OCI-LY7 (cell line): ENCODE measurements at regions not wholly inside any gene's neighbourhood (a gene's known extent, or its start where the extent isn't known, plus 50 kb on each side); places are given as distances from the start of the nearest gene placed in this dataset.
A peak's percentile ranks its signal among the peaks of the same experiment; 100 is the strongest.

Experiments
- BruUV-seq: library from RNA; stranded (reverse); fragments of 400-500 nt; replicated peaks from 2 replicates; lab custom pipeline; 2021; lab: Mats Ljungman, UMichigan
- CTCF ChIA-PET: fragments of 300-600 bp; sonication (Branson Sonifier 250); formaldehyde crosslinking; loops from one replicate; lab custom pipeline; 2022; ENCODE audit warnings: antibody characterized with exemption; ENCODE audit not compliant: unreplicated experiment; lab: Charles Lee
- POLR2A ChIA-PET: fragments of 300-600 bp; sonication (Branson Sonifier 250); formaldehyde crosslinking; loops from one replicate; lab custom pipeline; 2022; ENCODE audit warnings: antibody characterized with exemption; lab: Charles Lee
- DNase-seq: peaks from one replicate; pipeline ENCODE4 v3.0.0-alpha.2; 2015; ENCODE audit warnings: low spot score
- H2AFZ ChIP-seq: fragments of 200-600 bp; sonication (generic), shearing (Covaris generic); 2 replicates; pipeline ENCODE4 v1.6.1; 2014; ENCODE audit warnings: mild to moderate bottlenecking, antibody characterized with exemption, low read length, moderate library complexity
- H3K27ac ChIP-seq: fragments of 200-600 bp; sonication (generic); 2 replicates; pipeline ENCODE4 v1.5.1; 2014; ENCODE audit warnings: mixed run types, low read depth, mild to moderate bottlenecking, moderate library complexity, low read length, inconsistent platforms; ENCODE audit not compliant: poor library complexity, severe bottlenecking
- H3K36me3 ChIP-seq: fragments of 200-600 bp; sonication (generic); 2 replicates; pipeline ENCODE4 v1.6.1; 2014; ENCODE audit warnings: mild to moderate bottlenecking, antibody characterized with exemption, low read length, moderate library complexity, mixed read lengths; ENCODE audit not compliant: insufficient read depth
- H3K4me1 ChIP-seq: fragments of 200-600 bp; sonication (generic); 2 replicates; pipeline ENCODE4 v1.5.1; 2014; ENCODE audit warnings: mild to moderate bottlenecking, low read length; ENCODE audit not compliant: insufficient read depth, poor library complexity, severe bottlenecking
- H3K4me2 ChIP-seq: fragments of 200-600 bp; sonication (generic); 2 replicates; pipeline ENCODE4 v1.6.1; 2014; ENCODE audit warnings: mild to moderate bottlenecking, low read length
- H3K4me3 ChIP-seq: fragments of 200-600 bp; sonication (generic); 2 replicates; pipeline ENCODE4 v1.5.1; 2014; ENCODE audit warnings: mild to moderate bottlenecking, low read depth, low read length; ENCODE audit not compliant: poor library complexity, severe bottlenecking
- H3K79me2 ChIP-seq: fragments of 200-600 bp; sonication (generic); 2 replicates; pipeline ENCODE4 v1.6.1; 2016; ENCODE audit warnings: low read depth, mild to moderate bottlenecking, low read length, moderate library complexity, mixed read lengths; ENCODE audit not compliant: insufficient read depth
- H3K9me2 ChIP-seq: fragments of 200-600 bp; sonication (generic); 2 replicates; pipeline ENCODE4 v1.6.1; 2016; ENCODE audit warnings: mild to moderate bottlenecking, low read length, mixed read lengths; ENCODE audit not compliant: insufficient read depth
- H3K9me3 ChIP-seq: fragments of 200-600 bp; sonication (generic); 2 replicates; pipeline ENCODE4 v1.6.1; 2014; ENCODE audit warnings: mild to moderate bottlenecking, mixed run types, low read length, mixed read lengths
- H4K20me1 ChIP-seq: fragments of 200-600 bp; sonication (generic); 2 replicates; pipeline ENCODE4 v1.6.1; 2014; ENCODE audit warnings: mild to moderate bottlenecking, antibody characterized with exemption, low read length, moderate library complexity, mixed read lengths; ENCODE audit not compliant: insufficient read depth
- CTCF ChIP-seq: fragments of 200-600 bp; sonication (generic); conservative IDR thresholded peaks from 2 replicates; pipeline ENCODE4 v1.5.1; 2014; ENCODE audit warnings: mild to moderate bottlenecking, antibody characterized with exemption, low read length, moderate library complexity, mixed read lengths
- EZH2phosphoT487 ChIP-seq: fragments of 200-600 bp; sonication (generic); IDR thresholded peaks from 2 replicates; pipeline ENCODE4 v1.6.1; 2018; ENCODE audit warnings: low read depth, borderline replicate concordance, mild to moderate bottlenecking, mixed run types, antibody characterized with exemption, low read length, moderate library complexity, mixed read lengths
- intact Hi-C: fragments of 100-400 bp; cut with micrococcal nuclease; formaldehyde crosslinking; loops from one replicate; pipeline ENCODE4 v1.10.0; 2022; ENCODE audit not compliant: unreplicated experiment

DNA sequence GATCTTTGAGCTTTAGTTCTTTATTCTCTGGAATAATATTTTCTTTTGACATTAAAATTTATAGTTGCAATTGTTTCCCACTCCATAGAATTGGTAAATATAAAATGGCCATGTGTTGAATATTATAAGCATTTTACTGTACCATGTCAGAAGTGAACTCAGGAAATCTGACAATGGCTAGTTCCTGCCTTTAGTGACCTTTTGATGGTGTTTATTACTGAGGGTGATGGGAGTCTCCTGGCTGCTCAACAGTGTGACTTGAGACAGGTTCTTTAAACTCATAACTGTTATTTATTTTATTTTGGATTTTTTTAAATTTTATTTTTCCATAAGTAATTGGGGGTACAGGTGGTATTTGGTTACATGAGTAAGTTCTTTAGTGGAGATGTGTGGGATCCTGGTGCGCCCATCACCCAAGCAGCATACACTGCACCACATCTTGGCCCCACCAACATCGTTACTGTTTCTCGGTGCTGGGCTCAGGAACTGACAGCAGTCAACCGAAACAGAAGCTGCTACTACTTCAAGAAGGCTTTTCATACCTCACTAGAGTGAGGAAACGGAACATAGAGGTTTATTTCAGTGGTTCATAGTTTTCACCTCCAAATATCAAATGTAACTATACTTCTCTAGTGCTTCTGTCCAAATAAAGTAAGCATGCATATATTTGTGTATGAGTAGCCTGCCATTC is 90.4 kb downstream of the PLEKHG1 start:
- Histone ChIP-seq H3K79me2 (no peaks in the 10 kb centered on the region), H4K20me1 (no peaks in the 10 kb centered on the region), H3K4me1 (peaks cover 59% of the 10 kb centered on the region), H3K36me3 (no peaks in the 10 kb centered on the region; the same call in 1 of the 2 replicates), H3K9me2 (no peaks in the 10 kb centered on the region), H3K27ac (peak overlapping the region; percentile 71), H3K4me2 (peak overlapping the region; percentile 77), H2AFZ (peak overlapping the region; percentile 37), H3K9me3 (peaks cover 5% of the 10 kb centered on the region; the same call in 1 of the 2 replicates), H3K4me3 (peak overlapping the region; percentile 29)
- DNase-seq = peak; percentile 81
- intact Hi-C loops = loop anchor here (1.0 to 5.0 kb wide), 4 partner anchors 67 to 273 kb away; no protein-coding TSS in a partner anchor
- POLR2A ChIA-PET = interaction anchor here (0.5 to 1.6 kb wide), 7 partner anchors 9 to 248 kb away, joined by 3 to 10 read pairs (median 3); no protein-coding TSS in a partner anchor
- CTCF ChIA-PET = interaction anchor here (0.6 to 1.2 kb wide), 2 partner anchors 51 to 90 kb away, joined by 3 to 4 read pairs; no protein-coding TSS in a partner anchor
- no TSS peak for BruUV-seq
- TF ChIP-seq EZH2phosphoT487 (no peak), CTCF (no peak)

- peaks cover 52% of the 10 kb centered on the region for H3K4me1 ChIP-seq
- no peak for DNase-seq
Observed at GRCh38 chr6:150690681-150691080, 91.0 kb downstream of the PLEKHG1 start.

More at GRCh38 chr6:150690681-150691080, 91.0 kb downstream of the PLEKHG1 start:
- Histone ChIP-seq H3K4me3 (peak overlapping the region; percentile 29), H3K27ac (peak overlapping the region; percentile 71), H3K9me2 (no peaks in the 10 kb centered on the region), H3K36me3 (no peaks in the 10 kb centered on the region; the same call in 1 of the 2 replicates), H4K20me1 (no peaks in the 10 kb centered on the region), H3K9me3 (peaks cover 1% of the 10 kb centered on the region; the same call in 1 of the 2 replicates), H3K79me2 (no peaks in the 10 kb centered on the region), H2AFZ (peak overlapping the region; percentile 37), H3K4me2 (peak overlapping the region; percentile 77)
- no peak for TF ChIP-seq EZH2phosphoT487
- no peak for TF ChIP-seq CTCF
- no TSS peak for BruUV-seq
- ChIA-PET POLR2A (interaction anchor here (0.9 to 1.6 kb wide), 5 partner anchors 8 to 47 kb away, joined by 3 to 10 read pairs (median 3); no protein-coding TSS in a partner anchor), CTCF (interaction anchor here (1.2 kb wide), 1 partner anchor 51 kb away, joined by 4 read pairs; no protein-coding TSS in a partner anchor)
- intact Hi-C loops = loop anchor here (1.0 kb wide), 2 partner anchors 67 to 90 kb away; no protein-coding TSS in a partner anchor
